Stimulated activated CD8-positive, alpha-beta memory T cell treated with anti-CD3 and anti-CD28 coated beads, Interleukin-7, amount 100 ng/mL, for 4 hours (primary cell): ENCODE measurements at regions not wholly inside any gene's neighbourhood (a gene's known extent, or its start where the extent isn't known, plus 50 kb on each side); places are given as distances from the start of the nearest gene placed in this dataset.

Experiments
- DNase-seq, 2 donors: peaks; one replicate each; pipeline ENCODE4 v3.0.0-alpha.2; 2020; ENCODE audit warnings: low read depth in 2 of 2

- DNase-seq, result no peak
Measured at GRCh38 chrX:4253092-4253491, 539.6 kb upstream of the PRKX start.

DNA sequence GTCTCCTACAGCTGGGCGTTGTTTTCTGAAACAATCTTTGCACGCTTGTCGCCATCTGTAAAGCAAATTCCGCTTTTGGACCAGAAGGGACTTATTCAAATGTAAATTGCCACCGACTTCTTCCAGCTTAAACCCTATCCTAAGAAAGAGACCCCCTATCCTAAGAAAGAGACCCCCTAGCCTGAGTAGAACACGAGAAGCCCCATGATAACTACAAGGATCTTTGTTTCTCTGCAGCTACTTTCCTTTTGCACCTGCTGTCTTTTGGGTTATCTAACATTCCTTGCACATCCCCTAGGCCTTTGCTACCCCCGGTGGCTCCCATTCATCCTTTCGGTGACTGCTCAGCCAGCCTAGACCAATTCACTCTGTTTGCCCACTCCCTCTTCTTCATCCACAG lies 536.0 kb upstream of the PRKX start:
- no peak for DNase-seq

DNA sequence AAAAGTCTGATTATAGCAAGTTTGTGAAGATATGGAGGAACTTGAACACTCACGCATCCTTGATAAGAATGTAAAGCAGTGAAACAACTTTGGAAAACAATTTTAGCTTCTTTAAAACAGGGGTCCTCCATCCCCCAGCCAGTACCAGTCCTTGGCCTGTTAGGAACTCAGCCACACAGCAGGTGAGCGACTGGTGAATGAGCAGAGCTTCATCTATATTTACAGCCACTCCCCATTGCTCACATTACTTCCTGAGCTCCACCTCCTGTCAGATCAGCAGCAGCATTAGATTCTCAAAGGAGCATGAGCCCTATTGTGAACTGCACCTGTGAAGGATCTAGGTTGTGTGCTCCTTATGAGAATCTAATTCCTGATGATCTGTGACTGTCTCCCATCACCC lies 530.3 kb upstream of the PRKX start:
- no peak for DNase-seq

- no peak for DNase-seq
Measured at GRCh38 chrX:4240541-4241194, 527.2 kb upstream of the PRKX start.

DNA sequence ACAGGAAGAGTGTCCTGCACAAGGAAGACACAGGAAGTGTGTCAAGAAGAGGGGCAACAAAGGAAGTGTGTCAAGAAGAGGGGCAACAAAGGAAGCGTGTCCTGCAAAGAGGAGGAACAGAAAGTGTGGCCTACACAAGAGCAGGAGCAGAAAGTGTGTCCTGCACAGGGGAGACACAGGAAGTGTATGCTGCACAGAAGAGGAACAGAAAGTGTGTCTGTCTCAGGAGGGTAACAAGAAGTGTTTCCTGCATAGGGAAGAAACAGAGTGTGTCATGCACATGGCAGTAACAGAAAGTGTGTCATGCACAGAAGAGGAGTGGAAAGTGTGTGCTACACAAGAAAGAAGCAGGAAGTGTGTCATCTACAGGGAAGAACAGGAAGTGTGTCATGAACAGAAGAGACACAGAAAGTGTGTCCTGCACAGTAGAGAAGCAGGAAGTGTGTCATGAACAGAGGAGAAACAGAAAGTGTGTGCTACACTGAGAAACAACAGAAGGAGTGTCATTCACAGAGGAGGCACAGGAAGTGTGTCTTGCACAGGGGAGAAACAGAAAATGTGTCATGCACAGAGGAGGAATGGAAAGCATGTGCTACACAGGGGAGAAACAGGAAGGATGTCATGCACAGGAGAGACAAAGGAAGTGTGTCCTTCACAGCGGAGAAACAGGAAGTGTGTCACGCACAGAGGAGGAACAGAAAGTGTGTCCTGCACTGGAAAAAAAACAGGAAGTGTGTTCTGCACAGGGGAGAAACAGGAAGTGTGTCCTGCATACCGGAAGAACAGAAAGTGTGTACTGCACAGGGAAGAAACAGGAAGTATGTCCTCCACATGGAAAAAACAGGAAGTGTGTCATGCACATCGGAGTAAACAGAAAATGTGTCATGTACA lies 526.4 kb upstream of the PRKX start:
- no peak for DNase-seq

DNA sequence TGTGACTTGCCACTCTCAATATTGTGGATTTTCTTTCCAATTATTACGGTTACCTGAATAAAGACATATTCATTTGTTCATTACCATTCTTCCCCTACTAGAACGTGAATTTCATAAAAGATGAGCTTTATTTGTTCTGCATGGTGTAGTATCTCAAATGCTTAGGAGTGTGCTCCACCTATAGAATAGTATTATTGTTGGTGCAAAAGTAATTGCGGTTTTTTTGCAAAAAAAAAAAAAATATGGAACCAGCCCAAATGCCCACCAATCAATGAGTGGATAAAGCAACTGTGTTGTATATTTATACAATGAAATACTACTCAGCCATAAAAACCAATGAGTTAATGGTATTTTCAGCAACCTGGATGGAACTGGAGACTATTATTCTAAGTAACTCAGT lies 525.5 kb upstream of the PRKX start:
- no peak for DNase-seq

GRCh38 chrX:4225086-4225485 lies 511.6 kb upstream of the PRKX start:
- DNase-seq, result no peak

GRCh38 chrX:4206941-4207340 lies 493.5 kb upstream of the PRKX start:
- DNase-seq, result no peak

- no peak for DNase-seq
Measured at GRCh38 chrX:4197971-4198370, 484.5 kb upstream of the PRKX start.

DNA sequence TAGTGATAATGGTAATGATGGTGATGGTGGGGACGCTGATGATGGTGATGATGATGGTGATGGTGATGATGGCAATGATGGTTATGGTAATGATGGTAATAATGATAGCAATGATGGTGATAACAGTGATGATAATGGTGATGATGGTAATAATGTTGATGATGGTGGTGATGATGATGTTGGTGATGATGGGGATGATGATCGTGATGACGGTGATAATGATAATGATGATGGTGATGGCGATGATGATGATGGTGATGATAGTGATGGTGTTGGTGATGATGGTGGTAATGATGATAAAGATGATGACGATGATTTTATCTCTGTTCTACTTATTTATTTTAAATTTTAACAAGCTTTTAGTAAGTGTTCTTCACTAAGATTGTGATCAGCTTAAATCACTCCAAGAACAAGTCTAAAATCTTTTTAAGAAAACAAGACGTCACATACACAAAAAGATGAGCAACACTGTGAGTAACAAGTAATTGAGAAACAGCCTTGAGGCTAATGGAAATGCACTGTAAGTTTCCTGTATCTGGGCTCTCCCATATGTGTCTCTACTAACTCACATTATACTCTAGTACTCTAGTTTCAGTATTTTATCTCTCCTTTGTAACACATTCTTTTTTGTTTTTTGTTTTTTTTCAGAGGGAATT lies 480.2 kb upstream of the PRKX start:
- no peak for DNase-seq

DNA sequence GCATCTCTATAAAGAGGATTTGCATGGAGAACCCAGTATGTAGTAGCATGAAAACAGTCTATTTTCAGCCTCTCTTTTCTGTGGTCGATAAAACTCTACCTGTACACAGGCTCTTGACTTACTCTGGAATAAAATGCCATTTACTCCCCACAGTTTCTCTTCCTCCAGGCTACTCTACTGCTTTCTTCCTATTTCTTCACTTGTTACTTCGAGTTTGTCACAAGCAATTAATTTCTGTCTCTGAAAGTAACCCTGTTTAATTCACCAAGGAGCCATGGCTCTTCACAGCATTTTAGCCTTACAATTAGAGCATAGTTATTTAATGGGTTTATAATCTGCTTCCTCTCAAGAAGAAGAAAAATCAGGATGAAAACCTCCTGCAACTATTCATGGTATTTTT lies 472.9 kb upstream of the PRKX start:
- no peak for DNase-seq

DNA sequence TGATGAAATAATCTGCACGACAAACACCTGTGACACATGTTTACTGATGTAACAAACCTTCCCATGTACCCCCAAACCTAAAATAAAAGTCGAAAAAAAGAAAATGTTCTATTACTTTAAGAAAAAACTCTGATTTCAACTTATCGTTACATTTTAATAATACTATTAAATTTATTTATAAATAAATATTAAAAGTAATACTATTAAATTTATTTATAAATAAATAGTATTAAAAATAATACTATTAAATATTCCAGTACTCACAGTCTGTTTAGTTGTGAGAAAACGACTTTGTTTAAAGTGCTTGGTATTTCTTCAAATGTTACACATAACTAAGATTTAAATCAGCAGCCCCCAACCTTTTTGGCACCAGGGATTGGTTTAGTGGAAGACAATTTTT lies 471.6 kb upstream of the PRKX start:
- DNase-seq, result no peak

GRCh38 chrX:4182408-4182806 lies 469.0 kb upstream of the PRKX start:
- no peak for DNase-seq

- DNase-seq, result no peak
Measured at GRCh38 chrX:4181782-4182407, 468.4 kb upstream of the PRKX start.

DNA sequence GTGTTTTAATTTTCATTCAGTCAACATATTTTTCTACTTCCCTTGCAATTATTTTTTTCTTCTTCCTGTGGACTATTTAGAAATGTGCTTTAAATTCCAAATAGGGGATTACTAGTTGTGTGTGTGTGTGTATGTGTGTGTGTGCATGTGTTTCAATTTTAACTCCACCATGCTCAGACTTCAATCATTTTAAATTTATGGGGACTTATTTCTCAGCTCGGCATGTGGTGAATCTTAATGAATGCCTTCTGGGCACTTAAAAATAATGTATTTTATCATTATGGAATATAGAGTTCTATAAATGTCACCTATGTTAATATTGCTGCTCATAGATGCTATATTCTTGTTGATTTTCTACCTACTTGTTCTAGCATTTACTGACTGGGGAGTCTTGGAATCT lies 465.6 kb upstream of the PRKX start:
- DNase-seq, result no peak

GRCh38 chrX:4175221-4175620 lies 461.8 kb upstream of the PRKX start:
- DNase-seq, result no peak

- no peak for DNase-seq
Measured at GRCh38 chrX:4173743-4174142, 460.3 kb upstream of the PRKX start.

DNA sequence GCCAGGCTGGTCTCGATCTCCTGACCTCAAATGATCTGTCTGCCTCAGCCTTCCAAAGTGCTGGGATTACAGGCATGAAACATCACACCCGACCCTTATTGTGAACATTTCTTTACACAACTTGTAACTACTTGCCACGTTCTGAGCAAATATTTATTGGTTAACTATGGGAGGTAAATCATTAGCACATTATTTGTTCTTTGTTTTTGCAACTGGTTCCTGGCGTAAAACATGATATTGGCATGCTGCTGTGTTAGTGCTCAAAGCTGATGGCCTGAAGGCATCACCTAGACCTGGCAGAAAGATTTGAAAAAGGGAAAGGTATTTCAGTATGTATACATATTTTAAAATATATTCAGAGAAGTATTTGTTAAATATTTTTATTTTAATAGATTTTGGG lies 438.3 kb upstream of the PRKX start:
- no peak for DNase-seq

DNA sequence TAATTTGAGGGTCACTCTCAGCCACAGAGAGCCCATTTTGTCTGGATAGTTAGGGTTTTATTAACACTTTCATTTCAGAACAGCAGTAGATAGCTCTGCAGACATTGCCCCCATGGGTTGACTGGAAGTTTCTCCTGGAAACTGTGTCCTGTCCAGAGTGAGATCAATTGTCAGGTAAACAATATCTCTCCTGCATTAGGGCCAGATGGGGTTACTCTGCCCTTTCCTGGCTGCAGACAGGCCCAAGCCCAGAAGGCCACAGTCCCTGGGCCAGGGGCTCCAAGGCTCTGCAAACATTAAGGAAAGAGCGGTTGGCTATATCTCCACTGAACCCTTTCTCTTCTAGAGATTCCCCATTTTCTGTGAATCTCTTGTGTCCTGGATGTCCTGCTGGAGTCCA lies 436.8 kb upstream of the PRKX start:
- DNase-seq, result no peak

- DNase-seq, result no peak
Measured at GRCh38 chrX:4129626-4130025, 416.2 kb upstream of the PRKX start.

- no peak for DNase-seq
Measured at GRCh38 chrX:4118666-4119530, 405.4 kb upstream of the PRKX start.

- no peak for DNase-seq
Measured at GRCh38 chrX:4110964-4111363, 397.5 kb upstream of the PRKX start.
